ENCODE measurements at regions not wholly inside any gene's neighbourhood (a gene's known extent, or its start where the extent isn't known, plus 50 kb on each side); places are given as distances from the start of the nearest gene placed in this dataset.

DNA sequence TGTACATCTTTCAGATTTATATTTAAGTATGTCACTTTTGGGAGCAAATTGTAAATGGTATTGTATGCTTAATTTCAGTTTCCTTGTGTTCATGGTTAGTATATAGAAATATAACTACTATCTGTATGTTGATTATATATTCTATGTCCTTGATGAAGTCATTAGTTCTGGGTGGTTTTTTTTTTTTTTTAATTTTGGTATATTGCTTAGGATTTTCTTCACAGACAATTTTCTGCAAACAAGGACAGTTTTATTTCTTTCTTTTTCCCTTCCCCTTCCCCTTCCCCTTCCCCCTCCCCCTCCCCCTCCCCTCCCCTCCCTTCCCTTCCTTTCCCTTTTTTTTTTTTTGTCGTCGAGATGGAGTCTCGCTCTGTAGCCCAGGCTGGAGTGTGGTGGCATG is 430.0 kb downstream of the TYW1 start:
- no peak for DNase-seq

DNA sequence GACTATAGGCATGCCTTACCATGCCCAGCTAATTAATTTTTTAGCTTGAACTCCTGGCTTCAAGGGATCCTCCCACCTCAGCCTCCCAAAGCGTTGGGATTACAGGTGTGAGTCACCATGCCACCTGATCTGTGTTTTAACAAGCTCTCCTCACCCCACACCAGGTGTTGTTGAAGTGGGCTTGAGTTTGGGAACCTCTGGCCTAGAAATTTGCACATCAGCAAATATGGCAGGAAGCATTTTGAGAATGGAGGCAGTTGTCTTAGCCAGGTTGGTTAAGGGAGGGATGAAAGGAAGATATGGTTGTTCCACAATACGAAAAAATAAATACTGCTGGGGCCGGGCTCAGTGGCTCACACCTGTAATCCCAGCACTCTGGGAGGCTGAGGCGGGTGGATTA is 433.1 kb downstream of the TYW1 start:
- no peak for DNase-seq

DNA sequence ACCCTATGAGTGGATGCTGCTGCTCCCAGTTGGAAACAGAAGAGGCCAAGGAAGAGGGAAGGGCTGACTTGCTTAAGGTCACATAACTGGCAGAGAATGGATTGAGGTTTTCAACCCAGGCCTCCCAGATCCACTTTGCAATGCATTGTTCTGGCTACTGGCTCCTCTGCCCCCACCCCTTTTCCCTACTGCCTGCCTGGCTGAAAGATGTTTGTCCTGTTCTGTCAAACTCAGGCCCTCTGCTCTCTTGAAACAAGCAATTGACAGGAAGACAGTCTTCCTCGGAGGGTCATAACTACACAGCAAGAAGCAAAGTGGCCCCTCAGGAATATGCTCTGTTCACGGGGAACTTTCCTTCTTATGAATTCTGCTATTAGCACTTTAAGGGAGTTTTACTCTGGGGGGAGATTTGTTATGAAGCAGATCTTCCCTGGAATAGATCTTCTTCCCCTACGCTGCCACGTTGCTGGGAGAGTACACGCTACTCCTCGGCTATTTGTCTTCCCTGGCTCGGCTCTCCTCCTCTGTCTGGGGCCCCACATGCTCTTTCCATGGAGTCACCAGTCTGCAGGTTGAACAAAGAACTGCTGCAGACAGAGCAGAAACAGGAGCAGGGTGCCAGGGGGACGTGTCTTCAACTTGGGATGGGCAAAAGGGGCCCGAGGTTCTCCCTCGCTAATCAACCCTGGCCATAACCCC is 436.1 kb downstream of the TYW1 start:
- no peak for DNase-seq

DNA sequence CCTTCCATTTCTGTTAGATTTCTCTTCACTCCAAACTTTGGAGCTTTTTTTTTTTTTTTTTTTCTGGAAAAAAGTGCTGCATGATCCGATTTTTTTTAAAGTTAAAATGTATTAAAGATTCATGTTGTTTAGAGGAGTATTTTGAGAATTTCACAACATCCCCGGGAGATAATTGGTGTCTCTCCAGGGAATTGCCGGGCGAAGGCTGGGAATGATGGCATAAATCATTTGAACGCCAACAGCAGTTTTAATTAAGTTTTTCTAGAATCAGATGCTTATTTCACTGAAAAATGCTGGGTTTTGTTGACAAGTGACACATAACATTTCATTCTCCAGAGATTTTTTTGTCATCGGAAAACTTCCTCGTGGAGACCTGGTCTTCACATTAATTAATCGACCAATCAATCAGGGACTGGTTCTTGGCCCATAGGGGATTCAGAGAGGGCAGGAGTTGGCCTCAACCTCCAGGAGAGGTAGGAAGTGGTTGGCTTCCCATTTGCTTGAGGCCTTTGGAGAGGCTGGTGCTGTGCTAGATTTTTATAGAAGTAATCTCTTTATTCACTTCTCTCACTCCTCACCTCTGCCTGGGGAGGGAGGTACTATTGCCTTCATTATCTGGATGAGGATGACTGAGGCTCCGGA is 439.4 kb downstream of the TYW1 start:
- no peak for DNase-seq

DNA sequence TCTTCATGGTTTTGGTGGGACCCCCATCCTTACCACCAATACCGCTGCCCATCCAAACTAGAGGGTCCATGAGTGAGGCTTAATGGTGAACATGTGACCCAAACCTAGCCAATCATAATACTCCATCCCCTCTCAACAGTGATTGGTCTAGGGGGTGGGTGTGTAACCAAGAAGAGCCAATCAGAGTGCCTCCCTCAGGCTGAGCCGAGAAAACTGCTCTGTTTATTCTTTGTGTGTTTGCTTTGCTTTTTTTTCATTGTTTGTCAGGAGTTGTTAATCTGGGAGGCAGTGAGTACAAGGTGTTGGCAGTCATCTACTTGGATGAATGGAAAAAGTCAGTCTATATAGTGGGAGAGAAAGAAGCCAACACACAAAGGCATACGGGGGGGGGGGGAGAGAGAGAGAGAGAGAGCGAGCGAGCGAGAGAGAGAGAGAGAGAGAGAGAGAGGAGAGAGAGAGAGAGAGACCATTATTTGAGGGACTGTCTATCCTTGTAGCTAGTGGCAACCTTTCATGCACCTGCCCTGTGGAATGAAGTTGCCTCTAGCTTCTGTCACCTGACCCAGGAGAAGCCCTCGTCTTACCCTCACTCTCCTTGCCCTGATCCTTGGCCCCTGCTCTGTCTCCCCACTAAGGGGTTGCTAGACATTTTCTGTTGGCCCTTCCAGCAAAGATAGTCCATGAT is 441.7 kb downstream of the TYW1 start:
- no peak for DNase-seq

DNA sequence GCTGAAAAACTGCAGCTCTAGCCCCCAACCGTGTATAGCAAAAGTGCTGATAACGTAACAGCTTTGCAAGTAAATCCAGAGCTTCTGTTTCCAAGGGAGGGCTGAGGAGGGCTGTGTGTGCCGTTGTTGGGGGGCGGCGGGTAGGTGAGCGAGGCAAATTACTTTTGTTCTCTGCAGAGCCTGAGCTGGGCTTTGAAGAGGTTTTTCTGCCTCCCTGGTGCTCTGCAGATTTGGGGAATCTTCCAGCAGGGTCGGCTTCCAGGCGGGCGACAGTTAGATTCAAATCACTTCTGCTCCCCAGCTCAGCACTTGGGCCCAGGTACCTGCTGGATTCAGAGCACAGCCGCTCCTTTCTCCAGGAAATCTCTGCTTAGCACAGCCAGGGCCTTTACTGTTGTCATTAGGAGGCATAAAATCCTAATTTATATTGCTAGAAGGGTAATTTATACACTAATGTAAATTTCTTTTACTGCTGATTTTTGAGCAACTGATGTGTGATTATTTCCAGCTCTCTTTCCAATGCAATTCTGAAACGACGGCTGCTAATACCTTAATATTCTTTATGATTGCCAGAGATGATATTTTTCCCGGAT is 442.4 kb downstream of the TYW1 start:
- no peak for DNase-seq

DNA sequence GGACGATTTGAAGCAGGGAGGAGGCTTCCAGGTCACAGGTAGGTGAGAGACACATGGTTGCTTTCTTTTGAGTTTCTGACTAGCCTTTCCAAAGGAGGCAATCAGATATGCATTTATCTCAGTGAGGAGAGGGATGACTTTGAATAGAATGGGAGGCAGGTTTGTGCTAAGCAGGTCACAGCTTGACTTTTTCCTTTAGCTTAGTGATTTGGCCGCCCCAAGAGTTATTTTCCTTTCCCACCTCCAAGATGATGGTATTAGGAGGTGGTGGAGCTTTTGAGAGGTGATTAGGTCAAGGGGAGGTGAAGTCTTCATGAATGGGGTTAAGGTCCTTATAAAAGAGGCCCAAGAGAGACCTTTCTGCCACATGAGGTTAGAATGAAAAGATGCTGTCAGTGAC is 443.7 kb downstream of the TYW1 start:
- DNase-seq, result no peak

DNA sequence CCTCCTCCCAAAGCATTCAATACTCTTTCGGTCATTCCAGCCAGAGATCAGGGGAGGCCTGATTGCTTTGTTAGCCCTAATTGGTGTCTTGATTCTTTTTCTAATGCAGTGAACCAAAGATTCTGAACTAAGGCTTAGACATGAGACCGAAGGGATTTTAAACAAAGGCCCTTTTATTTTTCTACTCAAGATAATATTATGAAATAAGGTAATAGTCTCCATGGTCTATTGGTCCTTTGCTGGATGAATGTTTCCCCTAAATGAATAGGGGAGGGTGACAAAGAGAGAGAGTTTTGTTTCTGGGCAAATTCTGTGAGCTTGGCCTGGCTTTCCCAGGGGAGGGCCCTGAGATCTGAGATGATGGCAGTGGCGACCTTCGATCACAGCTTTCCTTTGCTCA is 449.1 kb downstream of the TYW1 start:
- DNase-seq, result no peak

DNA sequence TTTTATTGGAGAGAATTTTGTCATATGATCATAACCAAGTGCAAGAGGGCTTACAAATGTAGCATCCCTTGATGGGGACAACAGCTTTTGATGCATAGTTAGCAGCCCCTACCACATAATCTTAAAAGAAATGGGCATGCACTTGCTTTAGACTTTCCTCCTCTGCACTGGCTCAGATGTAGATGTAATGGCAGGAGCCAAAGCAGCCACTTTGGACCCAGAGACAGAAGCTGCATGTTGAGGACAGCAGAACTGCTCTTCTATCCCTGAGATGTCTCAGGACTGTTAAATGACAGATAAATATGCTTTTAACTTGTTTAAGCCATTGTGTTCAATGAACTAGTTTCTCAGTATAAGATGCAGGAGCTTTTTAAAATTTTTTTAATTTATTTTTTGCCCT is 450.7 kb downstream of the TYW1 start:
- no peak for DNase-seq

DNA sequence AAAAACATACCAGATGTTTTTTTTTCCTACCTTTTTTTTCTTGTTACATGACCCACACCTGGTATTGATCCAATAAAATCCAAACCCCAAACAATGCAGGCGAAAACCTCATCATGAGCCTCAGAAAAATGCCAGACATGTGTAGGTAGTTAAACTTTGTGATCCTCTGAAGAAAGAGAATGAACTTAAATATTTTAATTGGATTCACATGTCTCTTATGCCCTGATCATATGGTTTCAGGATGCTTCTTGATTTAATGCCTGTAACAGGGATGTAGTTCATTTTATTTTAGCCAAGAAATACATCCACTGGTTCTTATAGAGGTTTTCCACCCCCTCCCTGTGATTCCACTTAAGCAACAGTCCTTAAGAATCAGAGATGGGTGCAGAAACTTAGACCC is 451.6 kb downstream of the TYW1 start:
- no peak for DNase-seq

DNA sequence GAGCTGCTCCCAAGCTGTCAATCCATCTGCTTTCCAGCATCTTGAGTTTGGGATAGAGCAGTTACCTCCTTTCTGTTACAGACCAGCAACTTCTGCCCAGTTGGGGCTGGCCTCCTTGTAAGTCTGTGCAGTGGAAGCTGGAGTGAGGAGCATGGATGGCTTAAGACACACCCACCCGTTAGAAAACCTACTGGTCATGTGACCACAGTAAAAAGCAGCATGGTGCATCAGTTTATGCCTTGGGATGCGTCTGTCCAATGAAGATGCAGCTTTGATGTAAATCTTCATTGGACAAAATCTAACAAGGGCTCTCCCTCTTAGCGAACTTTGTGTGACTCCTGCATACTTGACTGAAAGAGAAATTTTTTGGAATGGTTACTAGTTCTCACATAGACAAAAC is 453.5 kb downstream of the TYW1 start:
- no peak for DNase-seq

DNA sequence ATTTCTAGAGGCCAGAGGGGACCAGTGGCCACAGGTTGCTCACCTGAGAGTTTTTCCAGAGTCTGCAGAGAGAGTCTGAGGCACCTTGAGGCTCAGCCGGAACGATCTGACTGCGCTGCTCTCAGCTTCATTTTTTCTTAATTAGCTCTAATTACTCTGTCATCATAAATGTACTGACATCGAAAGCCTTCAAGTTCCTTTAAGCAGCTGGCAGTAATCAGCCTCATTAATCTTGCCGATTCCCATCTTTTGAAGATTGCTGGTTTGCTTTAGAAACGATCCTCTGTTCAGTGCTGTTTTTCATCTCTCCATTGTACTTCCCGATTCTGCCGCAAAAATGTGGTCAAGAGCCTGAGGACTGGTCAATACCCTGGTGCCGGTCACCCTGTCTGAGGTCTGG is 454.7 kb downstream of the TYW1 start:
- DNase-seq, result no peak

DNA sequence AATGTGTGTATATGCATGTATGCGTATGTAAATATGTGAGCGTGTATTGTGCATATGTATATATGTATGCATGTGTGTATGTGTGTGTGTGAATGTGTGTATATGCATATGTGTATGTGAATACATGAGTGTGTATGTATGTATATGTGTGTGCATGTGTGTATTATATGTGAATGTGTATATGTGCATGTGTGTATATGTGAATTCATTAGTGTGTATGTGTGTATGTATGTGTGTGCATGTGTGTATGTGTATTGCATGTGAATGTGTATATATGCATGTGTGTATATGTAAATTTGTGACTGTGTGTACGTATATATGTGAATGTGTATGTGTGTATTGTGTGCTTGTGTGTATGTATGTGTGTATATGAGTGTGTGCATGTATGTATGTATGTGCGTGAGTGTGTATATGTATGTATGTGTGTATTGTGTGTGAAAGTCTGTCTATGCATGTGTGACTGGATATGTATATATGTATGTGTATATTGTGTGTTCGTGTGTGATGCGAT is 455.9 kb downstream of the TYW1 start:
- no peak for DNase-seq

DNA sequence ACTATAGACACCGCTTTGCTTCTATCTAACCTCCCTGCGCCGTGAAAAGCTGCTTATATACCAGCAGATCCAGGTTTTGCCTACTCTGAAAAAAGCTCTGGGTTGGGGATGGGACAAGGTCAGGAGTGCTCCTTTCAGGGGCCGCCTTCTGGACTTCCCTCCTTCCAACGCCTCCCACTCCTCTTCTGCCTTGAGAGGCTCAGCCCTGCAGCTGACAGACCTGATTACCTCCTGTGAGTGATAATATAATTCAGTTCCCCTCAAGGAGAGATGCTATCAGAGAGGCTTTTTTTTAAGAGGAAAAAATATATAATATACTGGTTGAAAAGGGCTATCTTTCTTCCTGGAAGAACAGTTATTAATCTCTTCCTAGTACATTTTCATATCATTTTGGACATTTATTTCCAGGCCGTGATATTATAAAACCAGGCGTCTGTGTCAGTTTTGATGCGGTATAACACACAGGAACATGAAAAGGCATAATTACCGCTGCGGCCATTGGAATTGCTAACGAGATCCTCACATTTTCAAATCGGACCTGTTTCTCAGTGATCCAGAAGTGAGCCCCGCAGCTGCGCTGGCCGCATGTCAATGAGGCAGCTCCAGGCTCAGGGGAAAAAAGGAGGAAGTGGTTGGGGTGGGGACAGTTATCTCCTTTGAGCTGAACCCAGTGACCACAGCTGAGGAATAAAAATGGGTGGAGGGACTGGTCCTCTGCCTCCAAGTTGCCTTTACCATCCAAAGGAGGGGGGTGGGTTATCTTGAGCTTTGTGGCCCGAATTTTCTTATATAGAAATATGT is 457.1 kb downstream of the TYW1 start:
- no peak for DNase-seq

DNA sequence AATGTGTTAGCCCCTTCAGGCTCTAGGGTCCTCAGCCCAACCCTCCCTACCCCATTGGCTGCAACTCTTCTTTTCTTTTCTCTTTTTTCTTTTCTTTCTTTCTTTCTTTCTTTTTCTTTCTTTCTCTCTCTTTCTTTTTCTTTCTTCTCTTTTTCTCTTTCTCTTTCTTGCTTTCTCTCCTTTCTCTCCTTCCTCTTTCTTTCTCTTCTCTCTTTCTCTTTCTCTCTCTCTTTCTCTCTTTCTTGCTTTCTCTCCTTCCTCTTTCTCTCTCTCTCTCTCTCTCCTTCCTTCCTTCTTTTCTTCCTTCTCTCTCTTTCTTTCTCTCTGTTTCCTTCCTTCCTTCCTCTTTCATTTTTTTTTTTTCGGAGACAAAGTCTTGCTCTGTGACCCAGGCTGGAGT is 458.9 kb downstream of the TYW1 start:
- no peak for DNase-seq

DNA sequence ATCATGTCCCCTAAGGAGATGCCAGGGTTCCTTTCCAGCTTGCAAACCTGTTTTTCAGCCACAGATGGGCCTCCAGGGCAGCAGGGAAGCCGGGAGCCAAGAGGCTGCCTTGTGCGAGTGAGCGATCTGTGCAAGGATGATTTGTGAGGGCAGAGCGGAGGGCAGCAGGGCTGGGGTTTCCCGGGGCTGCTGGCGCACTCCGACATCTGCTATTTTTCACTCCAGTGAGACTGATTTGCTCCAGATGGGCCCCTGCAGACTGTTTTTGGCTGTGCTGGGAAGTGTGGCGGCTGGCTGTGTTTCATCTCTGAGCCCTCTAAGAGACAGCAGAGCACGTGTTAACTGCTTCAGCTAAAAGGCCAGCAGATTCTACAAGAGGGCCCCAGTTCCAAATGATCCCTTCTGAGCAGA is 466.2 kb downstream of the TYW1 start:
- no peak for DNase-seq

DNA sequence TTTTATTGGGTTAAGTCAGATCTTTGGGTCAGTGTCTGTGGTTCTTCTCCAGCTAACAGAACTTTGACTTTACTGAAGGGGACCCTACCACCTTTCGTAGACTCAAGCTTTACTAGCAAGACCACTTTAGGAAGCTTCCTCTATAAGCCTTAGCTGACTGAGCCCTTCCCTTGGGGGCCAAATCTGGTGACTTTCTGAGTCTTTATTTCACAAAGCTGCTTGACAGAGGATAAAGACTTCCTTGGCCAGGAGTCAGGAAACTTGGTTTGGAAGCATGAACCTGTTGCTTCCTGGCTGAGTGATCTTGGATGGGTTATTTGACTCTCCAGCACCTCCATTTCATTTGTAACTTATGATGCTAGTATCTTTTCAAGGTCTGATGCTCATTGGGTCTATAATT is 466.7 kb downstream of the TYW1 start:
- no peak for DNase-seq

DNA sequence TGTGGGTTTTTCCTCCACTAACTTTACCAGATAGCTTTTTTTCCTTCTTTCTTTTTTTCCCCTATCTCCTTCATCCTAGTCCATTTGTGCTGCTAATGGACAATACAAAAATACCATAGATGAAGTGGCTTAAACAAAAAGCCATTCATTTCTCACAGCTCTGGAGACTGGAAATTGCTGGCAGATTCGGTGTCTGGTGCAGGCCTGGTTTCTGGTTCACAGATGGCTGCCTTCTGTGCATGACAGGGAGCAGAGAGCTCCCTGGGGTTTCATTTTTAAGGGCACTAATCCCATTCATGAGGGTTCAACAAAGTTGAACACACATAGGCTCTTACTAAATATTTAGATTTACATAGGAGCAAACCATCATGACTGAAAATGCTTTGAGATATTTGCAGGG is 467.4 kb downstream of the TYW1 start:
- DNase-seq, result no peak

DNA sequence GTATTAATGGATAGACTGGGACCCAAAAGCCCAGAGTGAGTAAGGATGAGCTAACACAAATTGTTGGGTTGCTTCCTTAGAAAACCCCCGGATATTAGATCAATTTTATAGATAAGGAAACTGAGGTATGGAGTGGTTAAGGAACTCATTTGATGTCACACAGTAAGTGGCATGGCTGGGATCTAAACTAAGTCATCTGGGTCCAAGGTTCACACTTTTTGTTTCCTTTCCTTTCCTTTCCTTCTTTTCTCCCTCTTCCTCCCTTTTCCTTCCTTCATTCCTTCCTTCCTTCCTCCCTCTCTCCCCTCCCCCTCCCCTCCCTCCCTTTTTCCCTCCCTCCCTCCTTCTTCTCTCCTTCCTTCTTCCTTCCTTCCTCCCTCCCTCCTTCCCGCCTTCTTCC is 469.5 kb downstream of the TYW1 start:
- no peak for DNase-seq

DNA sequence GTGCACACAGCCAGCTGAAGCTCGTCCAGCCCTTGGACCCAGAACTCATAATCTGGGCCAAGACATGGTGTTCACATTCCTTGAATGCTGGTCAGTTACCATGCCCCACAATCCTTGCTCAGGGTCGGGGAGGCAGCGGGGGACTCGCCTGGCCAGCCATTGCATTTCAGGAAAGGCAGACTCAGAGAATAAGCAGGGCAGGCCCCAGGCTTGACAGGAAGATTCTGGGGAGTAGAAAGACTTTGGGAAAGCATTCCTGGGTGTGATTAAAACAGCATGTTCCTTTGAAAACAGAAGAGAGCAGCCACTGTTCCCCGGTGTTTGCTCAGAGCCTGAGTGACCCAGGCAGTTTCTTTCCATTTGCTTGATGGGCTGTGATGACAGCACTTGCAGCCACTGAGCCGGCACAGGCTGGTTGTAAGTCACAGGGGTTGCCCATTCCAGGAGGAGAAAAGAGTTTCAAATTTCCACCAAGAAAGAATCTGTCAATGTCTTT is 473.7 kb downstream of the TYW1 start:
- no peak for DNase-seq

DNA sequence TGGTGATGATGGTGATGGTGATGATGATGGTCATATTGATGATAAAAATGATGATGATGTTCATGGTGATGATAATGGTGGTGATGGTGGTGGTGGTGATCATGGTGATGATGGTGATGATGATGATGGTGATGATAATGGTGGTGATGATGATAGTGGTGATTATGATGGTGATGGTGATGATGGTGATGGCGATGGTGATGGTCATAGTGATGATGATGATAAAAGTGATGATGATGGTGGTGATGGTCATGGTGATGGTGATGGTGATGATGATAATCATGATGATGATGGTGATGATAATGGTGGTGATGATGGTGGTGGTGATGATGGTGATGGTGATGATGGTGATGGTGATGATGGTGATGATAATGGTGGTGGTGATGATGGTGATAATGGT is 478.7 kb downstream of the TYW1 start:
- no peak for DNase-seq

DNA sequence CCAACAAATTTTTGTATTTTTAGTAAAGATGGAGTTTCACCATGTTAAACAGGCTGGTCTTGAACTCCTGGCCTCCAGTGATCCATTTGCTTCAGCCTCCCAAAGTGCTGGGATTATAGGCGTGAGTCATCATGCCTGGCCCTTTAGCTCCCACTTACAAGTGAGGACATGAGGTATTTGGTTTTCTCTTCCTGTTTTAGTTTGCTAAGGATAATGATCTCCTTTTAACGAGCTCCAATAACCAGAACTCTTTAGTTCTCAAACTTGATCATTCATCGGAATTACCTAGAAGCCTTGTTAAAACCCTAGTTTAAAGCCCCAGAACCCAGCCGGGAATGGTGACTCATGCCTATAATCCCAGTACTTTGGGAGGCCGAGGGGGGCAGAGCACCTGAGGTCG is 481.4 kb downstream of the TYW1 start:
- no peak for DNase-seq

DNA sequence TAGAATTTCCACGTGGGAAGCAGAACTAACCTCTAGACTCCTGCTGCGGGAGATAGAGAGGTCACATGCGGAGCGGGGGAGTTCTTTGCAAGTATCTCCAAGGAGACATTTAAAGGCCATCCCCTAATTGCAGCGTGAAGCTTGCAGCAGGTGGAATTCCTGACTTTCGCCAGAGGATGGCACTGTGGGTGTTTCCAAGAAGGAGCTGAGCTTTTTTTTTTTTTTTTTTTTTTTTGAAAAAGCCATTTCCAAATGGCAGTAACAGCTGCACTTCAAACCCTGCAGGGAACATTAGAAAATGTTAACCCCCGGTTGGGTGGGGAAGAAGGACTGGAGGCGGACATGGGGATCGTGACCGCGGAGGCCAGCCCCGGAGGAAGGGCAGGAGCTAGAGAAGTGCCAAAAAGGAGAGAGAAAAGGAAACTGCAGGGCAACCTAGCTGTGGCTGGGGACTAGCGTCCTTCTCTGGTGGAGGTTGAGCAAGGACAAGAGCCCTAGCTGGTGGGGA is 487.7 kb downstream of the TYW1 start:
- peak; percentile 84 for DNase-seq

Measured in NCI-H146 (cell line).